Stomach (tissue), 4 donors: ENCODE measurements at regions not wholly inside any gene's neighbourhood (a gene's known extent, or its start where the extent isn't known, plus 50 kb on each side); places are given as distances from the start of the nearest gene placed in this dataset.

Source experiments
- CTCF ChIP-seq, 7 experiments: fragments of 450-650 bp in 4 of 7; fragments of 200-600 bp in 3 of 7; sonication (generic) in 3 of 7; IDR thresholded peaks; one replicate each; pipeline ENCODE4 v1.5.1; 2016 to 2019; ENCODE audit warnings: antibody characterized with exemption in 7 of 7, control low read depth in 2 of 7, mild to moderate bottlenecking in 1 of 7
- POLR2AphosphoS5 ChIP-seq, 3 donors: sonication (generic); formaldehyde crosslinking; IDR thresholded peaks; one replicate each; pipeline ENCODE4 v1.6.1; 2016; ENCODE audit warnings: antibody characterized with exemption in 3 of 3

- no peak for TF ChIP-seq CTCF (IDR thresholded peaks at IDR 0.05)
- TF ChIP-seq POLR2AphosphoS5 (IDR thresholded peaks at IDR 0.05) = no peak
These were observed 1339.3 kb downstream of the FSTL5 start for GRCh38 chr4:160824481-160824880.
